HG03521 (cell line): ENCODE measurements at regions not wholly inside any gene's neighbourhood (a gene's known extent, or its start where the extent isn't known, plus 50 kb on each side); places are given as distances from the start of the nearest gene placed in this dataset.

Source experiments
- ATAC-seq: cut with Tn5 transposase; IDR thresholded peaks from one replicate; pipeline ENCODE4 v1.9.1; 2021; ENCODE audit warnings: mild to moderate bottlenecking, moderate library complexity; ENCODE audit not compliant: unreplicated experiment

DNA sequence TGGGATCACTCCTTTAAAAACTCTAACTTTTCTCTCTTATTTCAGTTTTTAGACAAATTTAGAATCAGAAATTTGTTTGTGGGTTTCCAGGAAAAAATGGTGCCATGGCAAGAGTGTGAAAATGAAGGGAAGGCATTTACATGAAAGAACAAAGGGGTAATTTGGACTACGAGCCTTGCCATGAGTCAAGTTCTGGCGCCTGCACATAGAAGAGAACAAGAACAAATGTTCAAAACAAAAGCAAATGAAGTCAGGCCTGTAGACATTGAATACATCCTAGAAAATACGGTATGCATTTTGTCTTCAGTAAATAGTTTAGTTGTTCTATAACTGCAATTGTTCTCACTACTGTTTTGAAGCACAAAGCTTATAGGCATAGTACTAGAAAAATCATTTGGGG lies 1390.5 kb downstream of the EFNB2 start:
- ATAC-seq, result no peak

DNA sequence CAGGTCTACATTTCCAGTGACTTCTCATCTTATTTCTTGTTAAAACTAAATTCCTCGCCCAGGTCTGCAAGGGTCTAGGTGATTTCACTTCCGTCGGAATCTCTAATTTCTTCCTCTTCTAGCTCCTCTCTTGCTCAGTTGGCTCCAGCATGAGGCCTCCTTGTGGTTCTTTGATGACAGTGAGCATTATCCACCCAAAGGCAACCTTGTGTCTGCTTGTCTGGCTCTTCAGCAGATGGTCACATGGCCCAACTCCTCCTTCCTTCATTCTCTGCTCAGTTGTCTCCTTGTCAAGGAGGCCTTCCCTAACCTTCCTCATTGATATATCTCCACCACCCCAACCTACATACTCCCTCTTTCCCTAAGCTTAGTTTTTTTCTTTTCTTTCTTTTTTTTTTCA lies 1391.4 kb downstream of the EFNB2 start:
- no peak for ATAC-seq

GRCh38 chr13:105142556-105142955 lies 1392.9 kb downstream of the EFNB2 start:
- ATAC-seq, result no peak

- ATAC-seq, result peak; percentile 97
Measured at GRCh38 chr13:105139380-105140285, 1395.8 kb downstream of the EFNB2 start.

DNA sequence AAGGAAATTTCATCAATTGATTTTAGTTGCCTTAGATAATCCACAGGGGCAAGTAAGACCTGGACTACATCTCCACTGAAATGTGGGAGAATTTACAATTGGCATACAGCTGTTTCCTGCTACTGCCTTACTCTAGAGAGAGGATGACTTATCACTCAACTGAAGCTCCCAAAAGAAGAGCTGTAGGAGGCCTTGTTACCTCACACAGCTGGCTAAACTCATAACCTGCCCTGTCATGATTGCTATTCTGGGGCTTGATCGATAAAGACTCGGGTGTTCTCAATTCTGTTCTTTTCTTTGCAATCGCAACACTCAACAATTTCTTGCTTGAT lies 1396.4 kb downstream of the EFNB2 start:
- ATAC-seq, result no peak

DNA sequence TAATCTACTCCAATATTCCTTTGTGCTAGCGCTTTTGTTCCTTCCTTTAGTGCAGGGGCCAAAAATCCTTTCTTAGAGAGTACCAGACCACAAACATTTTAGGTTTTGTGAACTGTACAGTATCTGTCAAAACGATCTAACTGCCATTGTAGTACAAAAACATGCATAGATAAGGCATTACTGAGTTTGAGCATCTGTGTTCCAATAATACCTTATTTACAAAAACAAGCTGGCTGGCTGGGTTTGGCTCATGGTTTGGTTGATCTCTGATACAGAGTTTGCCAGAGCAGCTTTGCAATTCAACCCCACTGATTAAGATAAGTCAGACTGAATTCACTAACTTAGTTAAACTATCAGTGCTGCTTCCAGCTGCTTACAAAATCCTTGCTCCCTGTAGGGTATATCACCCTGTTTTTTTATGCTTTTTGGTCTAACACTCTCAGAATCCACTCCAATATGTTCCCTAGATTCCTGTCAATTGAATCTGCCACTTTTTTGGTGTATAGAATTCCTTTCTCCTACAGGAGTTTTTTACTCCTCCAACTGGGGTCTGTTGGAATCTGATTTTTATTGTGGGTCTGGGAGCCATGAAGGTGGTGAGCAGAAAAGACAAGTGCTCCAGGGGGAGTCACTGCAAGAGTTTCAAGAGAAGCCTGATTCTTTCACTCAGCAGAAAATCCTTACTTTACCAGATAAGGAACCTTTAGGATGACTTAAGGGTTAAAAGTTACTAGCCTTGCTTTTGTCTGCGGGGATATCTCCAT lies 1399.4 kb downstream of the EFNB2 start:
- no peak for ATAC-seq

GRCh38 chr13:105127732-105128131 lies 1407.7 kb downstream of the EFNB2 start:
- ATAC-seq, result no peak

DNA sequence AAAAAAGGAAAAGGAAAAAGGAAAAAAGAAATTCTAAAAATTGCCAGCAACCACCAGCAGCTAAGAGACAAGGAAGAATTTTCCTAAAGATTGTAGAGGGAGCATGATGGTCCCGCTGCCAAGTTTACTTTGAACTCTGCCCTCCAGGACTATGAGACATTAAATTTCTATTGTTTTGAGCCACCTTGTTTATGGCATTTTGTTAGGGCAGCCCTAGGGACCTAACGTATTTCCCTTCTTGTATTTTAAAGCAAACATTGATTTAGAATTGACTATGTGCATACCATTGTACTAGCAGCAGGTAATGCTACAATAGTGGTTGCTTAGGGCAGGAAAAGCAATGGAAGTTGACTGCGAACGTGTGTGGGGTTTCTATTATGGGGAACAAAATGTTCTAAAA lies 1414.2 kb downstream of the EFNB2 start:
- ATAC-seq, result no peak

- no peak for ATAC-seq
Measured at GRCh38 chr13:105118426-105118985, 1417.0 kb downstream of the EFNB2 start.

DNA sequence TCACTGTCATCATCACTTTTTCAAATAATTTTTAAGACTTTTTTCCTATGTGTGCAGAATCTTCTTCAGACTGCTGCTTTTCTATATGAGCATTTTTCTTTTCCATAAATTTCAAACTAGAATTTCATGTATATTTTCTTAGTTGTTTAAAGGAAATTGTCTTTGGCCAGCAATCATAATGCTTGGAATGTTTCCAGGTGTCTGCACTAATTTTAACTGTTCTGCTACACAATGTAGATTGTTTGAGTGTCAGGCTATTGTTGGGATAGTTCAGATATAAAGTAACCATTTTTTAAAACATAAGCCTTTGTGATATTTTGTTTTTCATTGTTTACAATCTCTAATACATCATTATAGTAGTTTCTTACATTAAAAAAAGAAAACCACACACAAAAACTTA lies 1418.5 kb downstream of the EFNB2 start:
- no peak for ATAC-seq

DNA sequence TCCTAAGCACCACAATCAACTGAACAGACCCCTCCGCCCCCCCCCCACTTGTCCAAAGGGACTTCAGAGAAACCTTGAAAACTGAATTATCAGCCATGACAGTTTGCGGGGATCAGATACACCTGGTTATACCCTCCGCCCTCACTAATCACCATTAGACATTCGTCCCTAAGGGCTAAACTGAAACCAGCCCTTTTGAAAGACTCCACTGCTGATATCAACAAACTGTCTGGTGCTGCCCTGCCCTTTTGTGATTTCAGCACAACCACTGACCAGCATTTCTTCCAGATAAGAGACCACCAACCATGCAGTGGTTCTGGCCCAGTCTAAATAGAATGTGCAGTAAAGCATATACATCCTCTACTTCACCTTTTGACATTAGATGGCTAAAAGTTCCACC lies 1422.9 kb downstream of the EFNB2 start:
- ATAC-seq, result no peak

DNA sequence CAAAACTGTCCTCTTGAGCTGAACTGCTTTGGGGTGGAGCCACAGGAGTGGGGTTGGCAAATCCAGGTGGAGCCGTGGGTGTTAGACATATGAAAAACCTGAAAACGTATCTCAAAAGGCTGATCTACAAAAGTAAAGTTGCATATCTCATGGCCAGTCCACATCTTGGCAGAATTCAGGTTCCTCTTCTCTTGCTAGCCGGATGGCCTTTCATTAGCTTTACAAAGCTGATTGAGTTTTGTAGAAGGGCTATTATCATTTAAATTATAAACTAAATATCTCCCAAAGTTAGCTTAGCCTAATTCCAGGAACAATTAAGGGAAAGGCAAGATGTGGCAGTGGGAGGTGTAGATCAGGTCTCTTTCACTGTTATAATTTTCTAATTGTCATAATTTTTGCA lies 1427.7 kb downstream of the EFNB2 start:
- no peak for ATAC-seq

DNA sequence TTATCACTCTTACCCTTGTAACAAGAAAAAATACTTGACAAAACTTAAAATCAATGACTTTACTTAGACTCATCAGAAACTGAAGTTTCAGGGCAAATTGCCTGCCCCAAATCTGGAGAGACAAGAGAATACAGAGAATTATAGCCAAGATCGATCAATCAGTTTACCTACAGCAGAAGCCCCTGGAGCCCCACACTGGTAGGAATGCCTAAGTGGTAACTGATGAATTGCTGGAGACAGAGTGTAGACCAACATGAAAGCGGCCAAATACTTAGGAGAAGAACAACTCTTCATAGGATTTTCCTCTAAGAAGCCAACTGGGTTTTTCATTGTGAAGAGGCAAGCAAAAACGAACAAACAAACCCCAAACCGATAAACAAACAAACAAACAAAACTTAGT lies 1430.0 kb downstream of the EFNB2 start:
- no peak for ATAC-seq

DNA sequence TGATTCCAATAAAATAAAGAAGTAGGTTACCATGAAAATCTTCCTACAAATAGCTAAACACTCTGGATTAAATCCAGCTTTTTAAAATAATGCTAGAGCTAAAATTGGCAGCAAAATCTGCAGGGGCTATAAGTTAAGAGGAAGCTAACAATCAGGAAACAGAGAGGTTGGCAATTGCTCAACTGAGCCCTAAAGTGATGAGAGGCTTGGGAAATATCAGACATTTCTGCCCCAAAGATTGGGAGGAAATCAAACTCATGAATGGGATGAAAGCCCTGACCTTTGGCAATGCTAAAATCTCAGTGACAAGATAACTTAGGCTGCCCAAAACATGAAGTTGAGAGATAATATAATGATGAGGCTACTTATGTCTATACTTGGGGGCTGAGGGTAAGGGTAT lies 1437.9 kb downstream of the EFNB2 start:
- ATAC-seq, result no peak

GRCh38 chr13:105089858-105090643 lies 1445.4 kb downstream of the EFNB2 start:
- ATAC-seq, result no peak

- ATAC-seq, result no peak
Measured at GRCh38 chr13:105087945-105088344, 1447.5 kb downstream of the EFNB2 start.

- no peak for ATAC-seq
Measured at GRCh38 chr13:105084931-105085330, 1450.5 kb downstream of the EFNB2 start.

DNA sequence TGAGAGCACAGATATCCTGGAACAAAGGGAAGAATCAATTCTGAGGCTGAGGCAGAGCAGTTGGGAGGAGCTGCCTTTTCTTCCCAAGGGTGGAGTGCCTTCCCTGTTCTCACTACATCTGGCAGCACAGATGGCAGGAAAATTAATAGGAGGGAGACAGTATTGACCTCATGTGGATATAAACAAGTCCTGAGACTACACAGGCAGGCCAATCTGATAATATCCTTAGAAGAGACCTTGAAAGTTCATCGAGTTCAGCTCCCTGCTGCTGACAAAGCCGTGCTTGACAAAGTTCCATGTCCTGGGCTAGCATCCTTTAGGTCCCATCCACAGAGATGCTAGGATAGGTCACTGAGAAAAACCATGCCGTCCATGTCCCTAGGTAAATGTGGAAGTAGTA lies 1451.5 kb downstream of the EFNB2 start:
- ATAC-seq, result no peak

GRCh38 chr13:105074755-105075154 lies 1460.7 kb downstream of the EFNB2 start:
- no peak for ATAC-seq

DNA sequence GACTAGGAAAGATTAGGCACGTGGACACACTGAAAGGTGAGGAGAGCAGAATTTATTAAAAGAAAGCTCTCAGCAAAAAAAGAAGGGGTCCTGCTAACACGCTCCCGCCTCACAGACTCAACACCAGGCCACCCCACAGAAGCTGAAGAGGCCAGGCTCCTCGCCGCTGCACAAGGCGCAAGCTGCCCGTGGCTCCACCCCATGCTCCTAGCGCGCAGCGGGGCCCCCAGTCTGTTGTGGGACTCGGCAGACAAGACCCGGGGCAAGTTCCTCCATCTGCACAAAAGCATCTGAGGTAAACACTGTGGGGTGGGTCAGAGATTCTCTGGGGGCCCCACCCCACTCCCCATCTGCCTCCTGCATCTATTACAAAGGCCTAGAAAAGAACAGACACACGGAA lies 1462.4 kb downstream of the EFNB2 start:
- no peak for ATAC-seq

- no peak for ATAC-seq
Measured at GRCh38 chr13:105070452-105070851, 1465.0 kb downstream of the EFNB2 start.
